T-helper 1 cell (primary cell): ENCODE measurements at regions not wholly inside any gene's neighbourhood (a gene's known extent, or its start where the extent isn't known, plus 50 kb on each side); places are given as distances from the start of the nearest gene placed in this dataset.
"Not testable (repeated sequence)": the region's sequence is repeated elsewhere in the genome, so short reads cannot be mapped to it uniquely, and the experiment has no call there.

Experiments
- DNase-seq, 5 donors: peaks; one replicate each; pipeline ENCODE4 v3.0.0-alpha.2; 2012 to 2020

- DNase-seq, result no peak
Measured at GRCh38 chr6:166719019-166719418, 92.0 kb upstream of the RPS6KA2 start.

GRCh38 chr6:166718516-166718915 is 91.5 kb upstream of the RPS6KA2 start:
- DNase-seq, result no peak

GRCh38 chr6:166716910-166717617 is 90.0 kb upstream of the RPS6KA2 start:
- no peak for DNase-seq

- DNase-seq, result no peak
Measured at GRCh38 chr6:166715992-166716391, 88.9 kb upstream of the RPS6KA2 start.

- no peak for DNase-seq
Measured at GRCh38 chr6:166715065-166715464, 88.0 kb upstream of the RPS6KA2 start.

GRCh38 chr6:166714581-166714980 is 87.5 kb upstream of the RPS6KA2 start:
- DNase-seq, result no peak

- no peak for DNase-seq
Measured at GRCh38 chr6:166714187-166714510, 87.1 kb upstream of the RPS6KA2 start.

- no peak for DNase-seq
Measured at GRCh38 chr6:166713434-166714186, 86.6 kb upstream of the RPS6KA2 start.

GRCh38 chr6:166712286-166713228 is 85.5 kb upstream of the RPS6KA2 start:
- no peak for DNase-seq

- DNase-seq, result no peak
Measured at GRCh38 chr6:166710084-166710483, 83.0 kb upstream of the RPS6KA2 start.

GRCh38 chr6:166708460-166708859 is 81.4 kb upstream of the RPS6KA2 start:
- no peak for DNase-seq

GRCh38 chr6:166707045-166707444 is 80.0 kb upstream of the RPS6KA2 start:
- DNase-seq, result no peak

- no peak for DNase-seq
Measured at GRCh38 chr6:166705069-166705468, 78.0 kb upstream of the RPS6KA2 start.

GRCh38 chr6:166704171-166704570 is 77.1 kb upstream of the RPS6KA2 start:
- DNase-seq, result no peak

- DNase-seq, result no peak
Measured at GRCh38 chr6:166703149-166703710, 76.2 kb upstream of the RPS6KA2 start.

- not testable (repeated sequence) for DNase-seq
Measured at GRCh38 chr6:166701424-166701823, 74.4 kb upstream of the RPS6KA2 start.

GRCh38 chr6:166700871-166701270 is 73.8 kb upstream of the RPS6KA2 start:
- DNase-seq, result not testable (repeated sequence)

GRCh38 chr6:166697113-166697512 is 70.1 kb upstream of the RPS6KA2 start:
- DNase-seq, result no peak

- DNase-seq, result no peak
Measured at GRCh38 chr6:166693880-166694279, 66.8 kb upstream of the RPS6KA2 start.

- no peak for DNase-seq
Measured at GRCh38 chr6:166692723-166693302, 65.8 kb upstream of the RPS6KA2 start.

- no peak for DNase-seq
Measured at GRCh38 chr6:166691746-166692145, 64.7 kb upstream of the RPS6KA2 start.

GRCh38 chr6:166691199-166691598 is 64.1 kb upstream of the RPS6KA2 start:
- no peak for DNase-seq

GRCh38 chr6:166689687-166690086 is 62.6 kb upstream of the RPS6KA2 start:
- DNase-seq, result no peak
